Stimulated activated CD8-positive, alpha-beta memory T cell treated with anti-CD3 and anti-CD28 coated beads, Interleukin-2, amount 100 ng/mL, for 48 hours (primary cell): ENCODE measurements at regions not wholly inside any gene's neighbourhood (a gene's known extent, or its start where the extent isn't known, plus 50 kb on each side); places are given as distances from the start of the nearest gene placed in this dataset.
"Not testable (repeated sequence)": the region's sequence is repeated elsewhere in the genome, so short reads cannot be mapped to it uniquely, and the experiment has no call there.

Experiments used
- DNase-seq, 2 donors: peaks; one replicate each; pipeline ENCODE4 v3.0.0-alpha.2; 2020; ENCODE audit warnings: low read depth in 2 of 2

GRCh38 chr16:88300463-88300835, 82.3 kb upstream of the ZNF469 start:
- DNase-seq: no peak

GRCh38 chr16:88301431-88301830, 81.3 kb upstream of the ZNF469 start:
- DNase-seq: no peak

- DNase-seq: no peak
Observed at GRCh38 chr16:88301886-88302285, 80.9 kb upstream of the ZNF469 start.

GRCh38 chr16:88302666-88303065, 80.1 kb upstream of the ZNF469 start:
- DNase-seq: no peak

GRCh38 chr16:88303405-88303804, 79.4 kb upstream of the ZNF469 start:
- DNase-seq: no peak

- DNase-seq: no peak
Observed at GRCh38 chr16:88303890-88304819, 78.6 kb upstream of the ZNF469 start.

- no peak for DNase-seq
Observed at GRCh38 chr16:88305176-88305575, 77.6 kb upstream of the ZNF469 start.

- DNase-seq: no peak
Observed at GRCh38 chr16:88306411-88306810, 76.3 kb upstream of the ZNF469 start.

- DNase-seq: no peak
Observed at GRCh38 chr16:88306860-88307545, 75.8 kb upstream of the ZNF469 start.

- no peak for DNase-seq
Observed at GRCh38 chr16:88308441-88309173, 74.2 kb upstream of the ZNF469 start.

- no peak for DNase-seq
Observed at GRCh38 chr16:88309174-88309907, 73.4 kb upstream of the ZNF469 start.

GRCh38 chr16:88309908-88310265, 72.9 kb upstream of the ZNF469 start:
- DNase-seq: no peak

GRCh38 chr16:88310796-88311605, 71.8 kb upstream of the ZNF469 start:
- DNase-seq: no peak

- DNase-seq: not testable (repeated sequence)
Observed at GRCh38 chr16:88311860-88312259, 70.9 kb upstream of the ZNF469 start.

GRCh38 chr16:88312732-88313131, 70.0 kb upstream of the ZNF469 start:
- no peak for DNase-seq

- DNase-seq: no peak
Observed at GRCh38 chr16:88314991-88315542, 67.7 kb upstream of the ZNF469 start.

- no peak for DNase-seq
Observed at GRCh38 chr16:88315543-88316105, 67.1 kb upstream of the ZNF469 start.

GRCh38 chr16:88316151-88316550, 66.6 kb upstream of the ZNF469 start:
- no peak for DNase-seq

GRCh38 chr16:88316941-88317612, 65.7 kb upstream of the ZNF469 start:
- DNase-seq: no peak

GRCh38 chr16:88317613-88317965, 65.2 kb upstream of the ZNF469 start:
- DNase-seq: no peak
